G401 (cell line): ENCODE measurements at regions not wholly inside any gene's neighbourhood (a gene's known extent, or its start where the extent isn't known, plus 50 kb on each side); places are given as distances from the start of the nearest gene placed in this dataset.
A peak's percentile ranks its signal among the peaks of the same experiment; 100 is the strongest.
"Not testable (repeated sequence)": the region's sequence is repeated elsewhere in the genome, so short reads cannot be mapped to it uniquely, and the experiment has no call there.

Experiments
- DNase-seq: peaks from one replicate; pipeline ENCODE4 v3.0.0-alpha.2; 2015; ENCODE audit warnings: low spot score
- in situ Hi-C: cut with HindIII; loops from 2 replicates; pipeline ENCODE4 v1.10.0; 2016; ENCODE audit warnings: low sequenced_read_pairs, mixed read lengths

DNA sequence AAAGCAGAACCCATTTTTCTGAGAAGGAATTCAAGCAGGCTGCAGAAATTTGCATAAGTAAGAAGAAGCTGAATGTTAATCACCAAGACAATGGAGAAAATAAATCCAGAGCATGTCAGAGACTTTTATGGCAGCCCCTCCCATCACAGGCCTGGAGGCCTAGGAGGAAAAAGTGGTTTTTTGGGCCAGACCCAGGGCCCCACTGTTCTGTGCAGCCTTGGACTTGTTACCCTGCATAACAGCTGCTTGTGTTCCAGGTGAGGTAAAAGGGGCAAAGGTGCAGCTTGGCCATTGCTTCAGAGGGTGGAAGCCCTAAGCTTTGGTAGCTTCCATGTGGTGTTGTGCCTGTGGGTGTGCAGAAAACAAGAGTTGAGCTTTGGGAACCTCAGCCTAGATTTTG is 1516.2 kb upstream of the PCDH10 start:
- no peak for DNase-seq
- in situ Hi-C loops: no loop called here

- DNase-seq: no peak
- in situ Hi-C loops: no loop called here
These were observed 1513.9 kb upstream of the PCDH10 start for GRCh38 chr4:131635191-131635590.

- in situ Hi-C loops: no loop called here
These were observed 1510.3 kb upstream of the PCDH10 start for GRCh38 chr4:131638781-131639180.

GRCh38 chr4:131644619-131645018 is 1504.5 kb upstream of the PCDH10 start:
- DNase-seq: no peak
- in situ Hi-C loops: no loop called here

More at GRCh38 chr4:131638781-131639180, 1510.3 kb upstream of the PCDH10 start:
- no peak for DNase-seq

DNA sequence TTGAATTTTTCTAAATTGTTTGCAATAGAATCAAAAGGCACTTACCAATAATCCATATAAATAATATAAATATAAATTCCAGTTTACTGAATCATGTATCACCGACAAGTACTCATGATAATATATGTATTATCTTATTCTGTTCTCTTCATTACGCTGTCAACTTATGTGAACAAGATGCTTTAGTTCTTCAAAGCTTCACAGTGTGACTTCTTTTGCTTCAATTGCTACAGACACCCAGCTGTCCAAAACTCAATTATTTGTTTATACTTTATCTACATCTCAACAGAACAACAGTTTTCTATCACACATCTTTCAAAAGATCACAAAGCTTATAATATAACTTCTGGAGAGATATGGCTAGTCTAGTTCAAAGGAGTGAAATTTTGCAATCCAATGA is 1499.9 kb upstream of the PCDH10 start:
- in situ Hi-C loops: no loop called here
- DNase-seq: no peak

DNA sequence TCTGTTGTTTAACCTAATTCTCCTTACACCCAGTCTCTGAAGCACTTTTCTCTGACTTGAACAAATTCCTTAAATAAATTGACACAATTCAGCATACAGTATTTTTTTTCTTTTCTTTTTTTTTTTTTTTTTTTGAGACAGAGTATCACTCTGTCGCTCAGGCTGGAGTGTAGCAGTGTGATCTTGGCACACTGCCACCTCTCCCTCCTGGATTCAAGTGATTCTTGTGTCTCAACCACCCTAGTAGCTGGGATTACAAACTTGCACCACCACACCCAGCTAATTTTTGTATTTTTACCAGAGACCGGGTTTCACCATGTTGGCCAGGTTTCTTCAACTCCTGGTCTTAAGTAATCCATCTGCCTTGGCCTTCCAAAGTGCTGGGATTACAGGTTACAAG is 1498.1 kb upstream of the PCDH10 start:
- in situ Hi-C loops: no loop called here
- no peak for DNase-seq

DNA sequence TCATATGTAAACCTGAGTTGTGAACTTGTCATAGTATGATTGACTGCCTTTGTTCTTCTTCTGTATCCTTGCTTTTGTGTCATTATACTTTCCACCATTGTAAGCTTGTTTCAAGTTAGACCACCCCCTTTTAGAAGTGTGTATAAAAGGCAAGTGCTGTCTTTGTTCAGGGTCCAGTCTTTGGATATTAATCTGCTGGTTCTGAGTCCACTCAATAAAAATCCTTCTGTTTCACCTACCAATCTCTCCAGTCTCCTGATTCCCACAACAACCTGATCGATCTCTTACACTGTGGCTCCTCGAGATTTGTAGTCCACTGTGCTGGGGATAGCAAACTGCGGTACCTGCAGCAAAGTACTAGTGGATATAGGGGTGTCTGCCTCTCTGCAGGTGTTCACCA is 1465.8 kb upstream of the PCDH10 start:
- in situ Hi-C loops, DNase-seq: not testable (repeated sequence)

DNA sequence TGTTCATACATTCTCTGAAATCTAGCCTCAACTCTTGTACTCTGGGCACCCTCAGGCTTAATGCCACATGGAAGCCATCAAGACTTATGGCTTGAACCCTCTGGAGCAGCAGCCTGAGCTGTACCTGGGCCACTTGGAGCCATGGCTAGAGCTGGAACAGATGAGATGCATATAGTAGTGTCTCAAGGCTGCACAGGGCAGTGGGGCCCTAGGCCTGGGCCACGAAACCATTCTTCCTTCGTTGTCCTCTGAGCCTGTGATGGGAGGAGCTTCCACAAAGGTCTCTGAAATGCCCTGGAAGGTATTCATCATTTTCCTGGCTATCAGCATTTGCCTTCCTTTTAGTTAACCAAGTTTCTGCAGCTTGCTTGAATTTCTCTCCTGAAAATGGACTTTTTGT is 1427.2 kb upstream of the PCDH10 start:
- in situ Hi-C loops: no loop called here
- no peak for DNase-seq

DNA sequence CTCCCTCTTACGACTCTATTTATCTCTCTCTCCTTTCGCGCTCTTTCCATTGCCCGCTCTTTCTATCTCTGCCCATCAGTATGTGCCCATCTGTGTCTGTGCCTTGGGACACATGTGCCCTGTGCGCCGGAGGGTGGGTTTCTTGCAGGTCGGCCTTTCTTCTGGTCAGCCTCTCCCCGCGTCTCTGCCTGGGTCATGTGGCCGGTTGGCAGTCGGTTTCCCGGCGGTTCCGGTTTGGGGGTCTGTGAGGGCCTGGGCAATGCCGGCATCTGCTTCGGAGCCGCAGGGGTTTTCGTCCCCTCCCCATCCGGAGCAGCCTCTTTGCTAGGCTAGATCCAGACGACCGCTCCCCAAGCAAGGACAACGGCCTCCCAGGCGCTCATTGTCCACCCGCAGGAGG is 1426.0 kb upstream of the PCDH10 start:
- in situ Hi-C loops, DNase-seq: not testable (repeated sequence)

- peak; percentile 29 for DNase-seq
These were observed 1424.2 kb upstream of the PCDH10 start for GRCh38 chr4:131724847-131725246.

GRCh38 chr4:131725521-131725920 is 1423.6 kb upstream of the PCDH10 start:
- in situ Hi-C loops: not testable (repeated sequence)

More at GRCh38 chr4:131724847-131725246, 1424.2 kb upstream of the PCDH10 start:
- in situ Hi-C loops: not testable (repeated sequence)

DNA sequence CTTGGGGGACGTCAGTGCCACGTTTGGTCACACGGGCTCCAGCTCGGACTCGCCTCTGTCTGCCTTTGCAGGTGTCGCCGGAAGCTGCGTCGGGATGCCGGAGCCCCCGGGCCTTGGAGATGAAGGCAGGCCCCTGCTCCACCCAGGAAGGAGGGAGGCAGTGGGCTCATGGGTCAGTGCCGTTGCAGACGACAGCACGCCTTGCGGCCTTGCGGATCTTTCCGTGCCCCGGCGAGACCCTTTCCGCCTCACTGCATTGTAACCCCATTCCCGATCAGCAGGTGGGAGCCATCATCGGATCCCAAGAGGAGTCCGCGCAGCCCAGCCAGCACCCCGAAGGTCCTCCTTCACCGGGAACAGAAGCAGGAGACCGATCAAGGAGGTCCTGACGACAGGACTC is 1422.2 kb upstream of the PCDH10 start:
- in situ Hi-C loops, DNase-seq: not testable (repeated sequence)

More at GRCh38 chr4:131725521-131725920, 1423.6 kb upstream of the PCDH10 start:
- not testable (repeated sequence) for DNase-seq

DNA sequence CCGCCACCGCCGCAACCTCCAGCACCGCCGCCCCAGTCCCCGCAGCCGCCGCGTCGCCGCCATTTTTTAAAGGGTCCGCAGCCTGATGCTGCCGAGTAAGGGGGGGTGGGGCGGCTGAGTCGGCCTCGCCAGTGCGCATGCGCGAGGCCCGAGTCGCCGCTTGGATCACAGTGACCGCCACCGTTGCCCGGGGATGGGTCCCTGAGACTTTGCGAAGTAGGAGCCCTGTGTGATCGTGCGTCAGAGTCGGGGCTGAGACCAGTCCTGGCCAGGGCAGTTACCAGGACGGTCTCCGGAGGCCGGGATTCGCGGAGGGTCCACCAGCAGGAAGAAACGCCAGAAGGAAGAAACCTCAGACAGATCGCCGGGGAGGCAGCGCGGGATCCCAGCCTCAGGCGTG is 1421.7 kb upstream of the PCDH10 start:
- in situ Hi-C loops, DNase-seq: not testable (repeated sequence)

GRCh38 chr4:131729205-131729604 is 1419.9 kb upstream of the PCDH10 start:
- DNase-seq, in situ Hi-C loops: not testable (repeated sequence)

DNA sequence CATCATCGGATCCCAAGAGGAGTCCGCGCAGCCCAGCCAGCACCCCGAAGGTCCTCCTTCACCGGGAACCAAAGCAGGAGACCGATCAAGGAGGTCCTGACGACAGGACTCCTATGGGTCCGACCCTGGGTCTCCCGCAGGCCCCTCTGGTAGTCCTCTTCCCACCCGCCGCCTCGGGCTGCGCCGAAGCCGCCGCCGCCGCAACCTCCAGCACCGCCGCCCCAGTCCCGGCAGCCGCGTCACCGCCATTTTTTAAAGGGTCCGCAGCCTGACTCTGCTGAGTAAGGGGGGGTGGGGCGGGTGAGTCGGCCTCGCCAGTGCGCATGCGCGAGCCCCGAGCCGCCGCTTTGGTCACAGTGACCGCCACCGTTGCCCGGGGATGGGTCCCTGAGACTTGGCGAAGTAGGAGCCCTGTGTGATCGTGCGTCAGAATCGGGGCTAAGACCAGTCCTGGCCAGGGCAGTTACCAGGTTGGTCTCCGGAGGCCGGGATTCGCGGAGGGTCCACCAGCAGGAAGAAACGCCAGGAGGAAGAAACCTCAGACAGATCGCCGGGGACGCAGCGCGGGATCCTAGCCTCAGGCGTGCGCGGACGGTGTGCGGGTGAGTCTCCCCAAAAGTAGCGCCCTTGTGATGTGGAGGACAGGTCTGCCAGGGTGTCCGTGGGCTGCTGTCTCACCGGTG is 1419.2 kb upstream of the PCDH10 start:
- in situ Hi-C loops: not testable (repeated sequence)

GRCh38 chr4:131730574-131730973 is 1418.5 kb upstream of the PCDH10 start:
- DNase-seq, in situ Hi-C loops: not testable (repeated sequence)

More for the DNA sequence above, 1419.2 kb upstream of the PCDH10 start:
- not testable (repeated sequence) for DNase-seq

GRCh38 chr4:131732034-131732630 is 1417.0 kb upstream of the PCDH10 start:
- in situ Hi-C loops: not testable (repeated sequence)

DNA sequence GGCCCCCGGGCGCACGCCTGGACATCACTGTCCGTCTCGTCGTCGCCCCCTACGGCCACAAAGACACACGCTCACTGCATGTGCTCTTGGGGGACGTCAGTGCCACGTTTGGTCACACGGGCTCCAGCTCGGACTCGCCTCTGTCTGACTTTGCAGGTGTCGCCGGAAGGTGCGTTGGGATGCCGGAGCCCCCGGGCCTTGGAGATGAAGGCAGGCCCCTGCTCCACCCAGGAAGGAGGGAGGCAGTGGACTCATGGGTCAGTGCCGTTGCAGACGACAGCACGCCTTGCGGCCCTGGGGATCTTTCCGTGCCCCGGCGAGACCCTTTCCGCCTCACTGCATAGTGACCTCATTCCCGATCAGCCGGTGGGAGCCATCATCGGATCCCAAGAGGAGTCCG is 1414.8 kb upstream of the PCDH10 start:
- DNase-seq, in situ Hi-C loops: not testable (repeated sequence)

More at GRCh38 chr4:131732034-131732630, 1417.0 kb upstream of the PCDH10 start:
- not testable (repeated sequence) for DNase-seq

- in situ Hi-C loops, DNase-seq: not testable (repeated sequence)
These were observed 1414.2 kb upstream of the PCDH10 start for GRCh38 chr4:131734851-131735385.

DNA sequence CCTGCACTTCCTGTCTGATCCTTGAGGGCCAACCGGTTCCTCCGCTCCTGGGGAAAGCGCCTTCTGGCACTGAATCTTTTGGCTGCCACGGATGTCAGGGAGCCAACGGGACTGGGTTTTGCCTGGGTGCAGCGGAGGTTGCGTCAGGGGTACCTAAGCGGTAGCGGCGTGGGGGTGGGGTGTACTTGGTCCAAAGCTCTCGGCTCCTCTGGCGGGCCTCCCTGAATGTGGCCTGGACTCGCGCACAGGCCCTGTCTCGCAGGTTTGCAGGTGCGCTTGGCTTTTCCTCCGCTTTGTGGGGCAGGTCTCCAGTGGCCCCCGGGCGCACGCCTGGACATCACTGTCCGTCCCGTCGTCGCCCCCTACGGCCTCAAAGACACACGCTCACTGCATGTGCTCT is 1410.1 kb upstream of the PCDH10 start:
- in situ Hi-C loops, DNase-seq: not testable (repeated sequence)
